ENCODE measurements at regions not wholly inside any gene's neighbourhood (a gene's known extent, or its start where the extent isn't known, plus 50 kb on each side); places are given as distances from the start of the nearest gene placed in this dataset.

- TF ChIP-seq CTCF (IDR thresholded peaks at IDR 0.05), result no peak
Observed at GRCh38 chr7:1325246-1325645, 92.6 kb downstream of the UNCX start.

DNA sequence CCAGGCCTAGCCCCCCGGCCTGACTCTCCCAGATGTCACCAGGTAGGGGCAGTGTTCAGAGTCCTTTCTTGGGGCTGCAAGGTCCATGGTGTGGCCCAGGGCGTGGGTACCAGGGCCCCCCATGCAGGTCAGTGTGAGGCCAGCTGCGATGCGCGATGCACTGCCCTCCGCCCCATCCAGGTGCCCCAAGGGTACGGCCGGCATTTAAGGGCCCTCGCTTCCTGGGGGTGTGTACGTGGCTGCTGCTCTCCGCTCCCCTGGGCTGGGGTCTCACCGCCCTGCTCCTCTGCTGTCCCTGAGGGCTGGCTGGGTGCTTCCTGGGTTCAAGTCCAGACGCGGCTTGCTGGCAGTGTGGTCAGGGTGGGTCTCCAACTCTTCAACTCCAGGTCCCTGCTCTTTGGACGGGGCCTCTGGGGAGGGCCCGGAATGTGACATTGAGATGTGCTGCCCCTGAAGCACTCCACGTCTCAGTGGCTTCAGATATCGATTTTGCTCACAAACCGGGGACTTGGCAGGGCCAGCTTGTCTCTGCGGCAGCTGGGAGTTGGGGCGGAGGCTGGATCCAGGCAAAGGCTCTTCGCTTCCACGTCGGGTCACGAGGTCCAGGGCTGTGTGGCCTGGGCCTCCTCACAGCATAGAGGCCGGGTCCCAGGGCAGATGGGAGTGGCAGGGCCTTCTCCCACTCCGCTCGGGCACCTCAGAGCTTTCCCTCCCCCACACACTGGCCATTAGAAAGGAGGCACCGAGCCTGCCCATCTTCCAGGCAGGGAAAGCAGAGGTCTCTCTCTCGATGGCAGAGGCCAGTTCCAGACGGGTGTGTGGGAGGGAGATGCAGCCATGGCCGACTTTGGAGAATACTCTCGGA is 93.2 kb downstream of the UNCX start:
- TF ChIP-seq CTCF (IDR thresholded peaks at IDR 0.05), result no peak

- no peak for TF ChIP-seq CTCF (IDR thresholded peaks at IDR 0.05)
Observed at GRCh38 chr7:1326511-1326785, 93.8 kb downstream of the UNCX start.

DNA sequence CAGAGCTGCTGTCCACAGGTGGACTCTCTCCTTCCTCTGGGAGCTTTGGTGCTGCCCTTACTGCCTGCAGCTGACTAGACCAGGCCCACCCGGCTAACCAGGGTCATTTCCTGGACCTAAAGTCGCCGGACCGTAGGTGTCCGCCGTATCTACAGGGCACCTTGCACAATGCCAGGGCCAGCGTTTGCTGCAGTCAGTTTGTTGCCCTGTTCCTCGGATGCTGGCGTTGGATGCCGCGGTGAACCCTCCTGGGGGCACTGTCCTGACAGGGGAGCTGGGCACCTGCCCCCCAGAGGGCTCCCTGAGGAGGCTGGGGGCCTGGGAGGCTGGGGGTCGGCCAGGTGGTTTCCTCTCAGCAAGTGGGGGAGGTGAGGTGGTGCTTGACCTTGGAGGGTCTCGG is 96.6 kb downstream of the UNCX start:
- no peak for TF ChIP-seq CTCF (IDR thresholded peaks at IDR 0.05)

DNA sequence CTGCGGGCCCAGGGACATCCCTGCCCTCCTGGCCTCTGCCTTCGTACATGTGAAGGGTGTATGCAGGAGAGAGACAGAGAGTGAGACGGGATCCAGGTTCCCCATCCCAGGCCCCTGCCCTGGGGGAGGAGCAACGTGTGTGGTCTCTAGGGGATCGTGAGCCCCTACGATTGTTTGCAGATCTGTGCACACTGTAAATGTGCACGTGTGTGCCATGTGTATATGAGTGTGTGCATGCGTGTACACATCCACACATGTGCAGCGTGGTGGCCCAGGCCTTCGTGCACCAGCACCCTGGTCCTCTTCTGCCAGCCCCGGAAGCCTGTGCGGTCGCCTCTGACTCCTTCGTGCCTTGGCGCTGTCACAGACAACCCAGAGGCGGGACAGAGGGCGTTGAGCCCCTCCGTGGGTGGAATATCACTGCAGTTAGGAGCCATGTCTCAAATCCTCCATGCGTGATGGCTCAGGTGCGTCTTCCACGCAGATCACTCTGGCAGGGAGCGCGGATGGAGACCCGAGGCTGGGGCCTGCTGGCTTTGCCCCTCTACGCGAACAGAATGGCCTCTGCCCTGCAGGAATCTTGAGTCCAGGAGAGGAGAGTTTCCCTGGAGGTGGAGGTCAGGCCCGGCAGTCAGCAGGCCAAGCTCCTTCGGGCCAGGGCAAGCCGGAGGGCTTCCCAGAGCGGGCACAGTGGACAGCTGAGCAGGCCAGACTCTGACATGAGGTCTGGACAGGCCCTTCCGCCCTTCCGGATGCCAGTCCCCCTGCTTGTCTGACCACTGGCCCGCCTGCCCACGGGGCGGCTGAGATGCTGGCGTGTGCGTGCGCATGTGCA is 97.5 kb downstream of the UNCX start:
- TF ChIP-seq CTCF (IDR thresholded peaks at IDR 0.05), result no peak

- TF ChIP-seq CTCF (IDR thresholded peaks at IDR 0.05), result no peak
Observed at GRCh38 chr7:1330801-1331425, 98.2 kb downstream of the UNCX start.

GRCh38 chr7:1331561-1332467 is 99.1 kb downstream of the UNCX start:
- no peak for TF ChIP-seq CTCF (IDR thresholded peaks at IDR 0.05)

Data from LNCAP (cell line).